NCI-H226 (cell line): ENCODE measurements at regions not wholly inside any gene's neighbourhood (a gene's known extent, or its start where the extent isn't known, plus 50 kb on each side); places are given as distances from the start of the nearest gene placed in this dataset.
A peak's percentile ranks its signal among the peaks of the same experiment; 100 is the strongest.
"Not testable (repeated sequence)": the region's sequence is repeated elsewhere in the genome, so short reads cannot be mapped to it uniquely, and the experiment has no call there.

Experiments
- DNase-seq: peaks from one replicate; pipeline ENCODE4 v3.0.0-alpha.2; 2015

- peak; percentile 55 for DNase-seq
Measured at GRCh38 chr6:74069089-74069581, 373.1 kb downstream of the CD109 start.

- no peak for DNase-seq
Measured at GRCh38 chr6:74066168-74066871, 370.3 kb downstream of the CD109 start.

- no peak for DNase-seq
Measured at GRCh38 chr6:74065705-74066104, 369.7 kb downstream of the CD109 start.

- no peak for DNase-seq
Measured at GRCh38 chr6:74063391-74063790, 367.4 kb downstream of the CD109 start.

GRCh38 chr6:74061201-74061600 lies 365.2 kb downstream of the CD109 start:
- no peak for DNase-seq

- no peak for DNase-seq
Measured at GRCh38 chr6:74060354-74060753, 364.4 kb downstream of the CD109 start.

- DNase-seq = no peak
Measured at GRCh38 chr6:74058606-74059005, 362.6 kb downstream of the CD109 start.

GRCh38 chr6:74057326-74057725 lies 361.3 kb downstream of the CD109 start:
- DNase-seq = no peak

- no peak for DNase-seq
Measured at GRCh38 chr6:74054190-74054589, 358.2 kb downstream of the CD109 start.

GRCh38 chr6:74050921-74051320 lies 354.9 kb downstream of the CD109 start:
- DNase-seq = no peak

- DNase-seq = no peak
Measured at GRCh38 chr6:74048387-74048786, 352.4 kb downstream of the CD109 start.

GRCh38 chr6:74044417-74045096 lies 348.6 kb downstream of the CD109 start:
- DNase-seq = peak; percentile 53

- no peak for DNase-seq
Measured at GRCh38 chr6:74041420-74041819, 345.4 kb downstream of the CD109 start.

- DNase-seq = no peak
Measured at GRCh38 chr6:74018825-74019224, 322.8 kb downstream of the CD109 start.

GRCh38 chr6:74015427-74015826 lies 319.4 kb downstream of the CD109 start:
- DNase-seq = no peak

GRCh38 chr6:74000666-74001490 lies 304.9 kb downstream of the CD109 start:
- DNase-seq = no peak

GRCh38 chr6:73990609-73991238 lies 294.7 kb downstream of the CD109 start:
- not testable (repeated sequence) for DNase-seq

- DNase-seq = no peak
Measured at GRCh38 chr6:73989428-73989827, 293.4 kb downstream of the CD109 start.

GRCh38 chr6:73985891-73986290 lies 289.9 kb downstream of the CD109 start:
- DNase-seq = peak; percentile 12

- DNase-seq = peak; percentile 58
Measured at GRCh38 chr6:73984571-73985210, 288.7 kb downstream of the CD109 start.

- peak; percentile 59 for DNase-seq
Measured at GRCh38 chr6:73983367-73983766, 287.4 kb downstream of the CD109 start.

- DNase-seq = no peak
Measured at GRCh38 chr6:73980096-73980495, 284.1 kb downstream of the CD109 start.

GRCh38 chr6:73978330-73978729 lies 282.3 kb downstream of the CD109 start:
- DNase-seq = no peak
